Heart left ventricle (tissue), 16 donors: ENCODE measurements at regions not wholly inside any gene's neighbourhood (a gene's known extent, or its start where the extent isn't known, plus 50 kb on each side); places are given as distances from the start of the nearest gene placed in this dataset.

Experiments
- ATAC-seq, 4 donors: fragments of 200-7000 bp; cut with Tn5 transposase; one replicate each; pipeline ENCODE4 v1.9.1; 2020 to 2022; ENCODE audit warnings: moderate library complexity in 4 of 4, mild to moderate bottlenecking in 3 of 4, moderate number of reproducible peaks in 1 of 4
- DNase-seq, 5 donors: peaks; one replicate each; pipeline ENCODE4 v3.0.0-alpha.2; 2020
- H3K27ac ChIP-seq, 12 donors: fragments of 200-600 bp; sonication (generic) in 4 of 12; one replicate each; pipeline versions ENCODE4 v1.5.0 to v1.8.0; 2016 to 2022; ENCODE audit warnings: mild to moderate bottlenecking in 2 of 12
- H3K27me3 ChIP-seq, 9 donors: fragments of 200-600 bp; sonication (generic) in 2 of 9; one replicate each; pipeline versions ENCODE4 v1.5.1 to v1.8.0; 2016 to 2022; ENCODE audit warnings: mild to moderate bottlenecking in 3 of 9
- H3K36me3 ChIP-seq, 9 donors: fragments of 200-600 bp; sonication (generic) in 2 of 9; one replicate each; pipeline versions ENCODE4 v1.5.0 to v1.8.0; 2018 to 2022; ENCODE audit warnings: mild to moderate bottlenecking in 2 of 9
- H3K4me1 ChIP-seq, 12 donors: fragments of 200-600 bp; sonication (generic) in 4 of 12; one replicate each; pipeline versions ENCODE4 v1.5.0 to v1.8.0; 2016 to 2022; ENCODE audit warnings: mild to moderate bottlenecking in 3 of 12
- H3K4me3 ChIP-seq, 12 donors: fragments of 200-600 bp; sonication (generic) in 4 of 12; one replicate each; pipeline versions ENCODE4 v1.5.0 to v1.8.0; 2017 to 2022; ENCODE audit warnings: mild to moderate bottlenecking in 9 of 12, moderate library complexity in 4 of 12
- H3K9me3 ChIP-seq, 12 donors: fragments of 200-600 bp; sonication (generic) in 4 of 12; one replicate each; pipeline versions ENCODE4 v1.5.0 to v1.8.0; 2016 to 2022; ENCODE audit warnings: mild to moderate bottlenecking in 1 of 12
- CTCF ChIP-seq, 12 donors: fragments of 200-600 bp; sonication (generic) in 4 of 12; IDR thresholded peaks; one replicate each; pipeline versions ENCODE4 v1.5.0 to v1.8.0; 2018 to 2022; ENCODE audit warnings: antibody characterized with exemption in 12 of 12, mild to moderate bottlenecking in 5 of 12
- POLR2A ChIP-seq, 2 donors: fragments of 450-650 bp; IDR thresholded peaks; one replicate each; pipeline ENCODE4 v1.6.1; 2017; ENCODE audit warnings: antibody characterized with exemption in 2 of 2, mild to moderate bottlenecking in 2 of 2, moderate library complexity in 2 of 2
- WGBS, 4 donors: extraction: QIAGEN DNeasy Blood & Tissue Kit in 2 of 4; methylation state at CpG; one replicate each; pipeline versions ENCODE4 v1.1.5 to v1.1.7; 2013 to 2018; 5-methylcytosine and 5-hydroxymethylcytosine counted together
- intact Hi-C, 10 donors: fragments of 100-400 bp; cut with DNase I; formaldehyde crosslinking; loops; one replicate each; pipeline versions ENCODE4 v1.11.1 to v1.14.2; 2022
- donor health status: ischemic (EF 13 %, LVEDD 7.1; RV severe dilation, severe dysfunction).
- donor health status: healthy with polysubstance abuse.
- donor health status: DM: no; HTN: yes; CAD: no.
- donor health status: DM: no; HTN: no; CAD: no.
- donor health status: ischemic (EF 25% LVEDD 6.9; RV normal size, moderate dysfunction).
- donor health status: ischemic (EF 25% LVEDD 5.7; RV mildly dilated, moderate dysfunction).
- donor health status: healthy.
- donor health status: DM: yes; HTN: yes; CAD: no.
- donor health status: ischemic (EF 35%, LVEDD 5.7; RV mildly dilated, moderate dysfunction).
- donor health status: nonischemic (EF 11% LVEDD 7.7; RV severe dilation, severe dysfunction).
- donor health status: DM: yes; HTN: yes; CAD: no.
- donor health status: PGD.
- donor health status: ischemic (EF 29% LVEDD 5.4; RV normal size, mild dysfunction).
- donor health status: nonischemic (EF 23%, LVEDD 6.1; RV moderate dilation, normal function).

DNA sequence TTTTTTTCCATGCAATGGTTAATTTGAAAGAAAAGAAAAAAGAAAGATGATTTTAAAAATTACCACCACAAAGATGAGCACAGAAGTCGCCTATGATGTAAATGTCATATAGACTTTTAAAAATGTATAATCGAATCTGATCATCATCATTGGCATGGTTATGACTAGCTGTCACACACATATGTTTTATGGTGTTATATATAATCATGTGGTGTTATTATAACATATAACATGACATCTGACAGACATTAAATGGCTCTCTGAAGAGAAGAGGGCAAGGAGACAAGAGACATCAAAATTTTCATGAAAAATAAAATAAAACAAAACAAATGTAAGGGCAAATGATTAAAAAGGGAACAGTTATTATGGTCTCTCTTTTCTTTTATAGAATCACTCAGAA is 217.5 kb downstream of the TMEM161B start:
- Histone ChIP-seq H3K27me3 (no peaks in the 10 kb centered on the region), H3K4me1 (no peaks in the 10 kb centered on the region), H3K9me3 (no peaks in the 10 kb centered on the region), H3K27ac (no peak overlapping the region), H3K36me3 (no peaks in the 10 kb centered on the region), H3K4me3 (no peak overlapping the region)
- TF ChIP-seq POLR2A (IDR thresholded peaks at IDR 0.05) (no peak), CTCF (IDR thresholded peaks at IDR 0.05) (no peak)
- DNase-seq (no peak), ATAC-seq (no peak)
- 67 to 77% (median 71%) methylated on average over 2 of the region's 2 CpGs for WGBS, 4 donors
- intact Hi-C loops: no loop called here

DNA sequence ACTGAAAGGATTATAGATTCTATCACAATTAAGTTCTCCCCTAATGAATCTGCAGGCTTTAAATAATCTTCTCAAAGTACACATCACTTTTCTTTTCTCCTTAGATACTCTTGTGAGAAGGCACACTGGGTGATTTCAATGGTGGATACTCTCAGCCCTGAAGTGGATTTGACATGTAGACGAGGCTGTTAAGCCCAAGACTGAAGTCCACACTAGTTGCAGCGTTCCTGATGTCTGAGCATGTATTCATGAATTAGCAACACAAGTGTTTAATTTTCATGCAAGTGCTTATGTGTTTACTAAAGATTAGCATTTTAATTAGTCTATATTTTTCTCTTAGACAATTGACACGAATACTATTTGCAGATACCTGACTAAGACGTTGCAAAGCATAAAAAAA is 218.9 kb downstream of the TMEM161B start:
- no peak overlapping the region for H3K27ac ChIP-seq
- H3K4me1 ChIP-seq: no peaks in the 10 kb centered on the region
- no peaks in the 10 kb centered on the region for H3K36me3 ChIP-seq
- DNase-seq (no peak), ATAC-seq (no peak)
- H3K27me3 ChIP-seq: no peaks in the 10 kb centered on the region
- WGBS, 4 donors: 20 to 25% (median 22%) methylated on average over 4 of the region's 4 CpGs
- no peaks in the 10 kb centered on the region for H3K9me3 ChIP-seq
- H3K4me3 ChIP-seq: no peak overlapping the region
- intact Hi-C loops: no loop called here
- TF ChIP-seq CTCF (IDR thresholded peaks at IDR 0.05) (no peak), POLR2A (IDR thresholded peaks at IDR 0.05) (no peak)

GRCh38 chr5:88049156-88049555 is 219.5 kb downstream of the TMEM161B start:
- H3K4me3 ChIP-seq: no peak overlapping the region
- TF ChIP-seq CTCF (IDR thresholded peaks at IDR 0.05) (no peak), POLR2A (IDR thresholded peaks at IDR 0.05) (no peak)
- no peak for DNase-seq
- H3K4me1 ChIP-seq: no peaks in the 10 kb centered on the region
- 53 to 64% (median 58%) methylated on average over 3 of the region's 3 CpGs for WGBS, 4 donors
- no peak overlapping the region for H3K27ac ChIP-seq
- H3K36me3 ChIP-seq: no peaks in the 10 kb centered on the region
- no peaks in the 10 kb centered on the region for H3K9me3 ChIP-seq
- no peaks in the 10 kb centered on the region for H3K27me3 ChIP-seq
- no peak for ATAC-seq
- intact Hi-C loops: no loop called here

DNA sequence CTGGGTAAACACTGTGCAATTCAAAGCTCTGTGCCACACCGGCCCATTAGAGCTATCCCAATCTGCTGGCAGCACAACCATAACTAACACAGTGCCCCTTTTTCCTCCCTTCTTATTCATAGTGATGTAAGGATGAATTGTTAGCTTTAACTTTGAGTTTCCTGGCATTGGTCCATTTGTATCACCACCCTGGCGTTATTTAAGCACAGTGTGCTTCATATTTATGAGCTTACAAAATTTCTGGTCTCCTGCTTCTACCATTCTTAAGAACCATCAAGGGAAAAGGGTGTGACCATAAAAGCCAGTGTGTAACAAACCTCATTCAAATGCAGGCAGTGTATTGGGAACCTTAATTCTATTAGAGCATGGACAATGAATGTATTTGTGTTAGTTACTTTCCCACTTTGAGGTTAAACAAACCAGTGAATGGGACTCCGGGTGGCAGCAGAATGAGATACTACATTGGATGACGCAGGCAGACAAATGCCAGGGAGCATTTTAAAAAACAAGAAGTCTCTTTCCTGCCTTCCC is 222.6 kb downstream of the TMEM161B start:
- no peaks in the 10 kb centered on the region for H3K36me3 ChIP-seq
- H3K4me3 ChIP-seq: no peak overlapping the region
- intact Hi-C loops: no loop called here
- no peak for DNase-seq
- no peaks in the 10 kb centered on the region for H3K9me3 ChIP-seq
- no peaks in the 10 kb centered on the region for H3K4me1 ChIP-seq
- no peaks in the 10 kb centered on the region for H3K27me3 ChIP-seq
- WGBS, 4 donors: 62 to 76% (median 69%) methylated on average over 4 of the region's 4 CpGs
- H3K27ac ChIP-seq: no peak overlapping the region
- TF ChIP-seq POLR2A (IDR thresholded peaks at IDR 0.05) (no peak), CTCF (IDR thresholded peaks at IDR 0.05) (no peak)
- ATAC-seq: no peak
